ENCODE measurements at regions not wholly inside any gene's neighbourhood (a gene's known extent, or its start where the extent isn't known, plus 50 kb on each side); places are given as distances from the start of the nearest gene placed in this dataset.

DNA sequence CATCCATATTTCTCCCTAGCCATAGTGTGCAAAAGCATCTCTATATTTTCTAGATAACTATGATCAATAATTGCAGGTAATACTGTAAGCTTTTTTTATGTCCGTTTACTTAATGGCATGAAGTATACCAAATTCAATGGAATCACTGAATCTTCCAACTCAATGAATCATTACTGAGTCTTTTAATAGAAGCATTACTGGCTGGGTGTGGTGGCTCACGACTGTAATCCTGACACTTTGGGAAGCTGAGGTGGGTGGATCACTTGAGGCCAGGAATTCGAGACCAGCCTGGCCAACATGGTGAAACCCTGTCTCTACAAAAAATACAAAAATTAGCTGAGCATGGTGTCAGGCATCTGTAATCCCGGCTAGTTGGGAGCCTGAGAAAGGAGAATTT is 372.5 kb downstream of the BMPER start:
- no peaks in the 10 kb centered on the region for H3K27me3 ChIP-seq
- H3K9me3 ChIP-seq = peaks cover 0 to under 1% (median 0%) of the 10 kb centered on the region in 4 donors
- H3K36me3 ChIP-seq = no peaks in the 10 kb centered on the region
- DNase-seq = no peak
- intact Hi-C loops (cut with DNase I) = no loop called here
- no peak for TF ChIP-seq POLR2A (IDR thresholded peaks at IDR 0.05)
- TF ChIP-seq POLR2AphosphoS5 (IDR thresholded peaks at IDR 0.05) = no peak
- no peak for TF ChIP-seq CTCF (IDR thresholded peaks at IDR 0.05)
- no peak for TF ChIP-seq EP300 (IDR thresholded peaks at IDR 0.05)
- H3K4me3 ChIP-seq = no peak overlapping the region
- 70 to 87% methylated on average over 4 of the region's 4 CpGs for WGBS, 2 donors
- no peak overlapping the region for H3K27ac ChIP-seq
- no peaks in the 10 kb centered on the region for H3K4me1 ChIP-seq

DNA sequence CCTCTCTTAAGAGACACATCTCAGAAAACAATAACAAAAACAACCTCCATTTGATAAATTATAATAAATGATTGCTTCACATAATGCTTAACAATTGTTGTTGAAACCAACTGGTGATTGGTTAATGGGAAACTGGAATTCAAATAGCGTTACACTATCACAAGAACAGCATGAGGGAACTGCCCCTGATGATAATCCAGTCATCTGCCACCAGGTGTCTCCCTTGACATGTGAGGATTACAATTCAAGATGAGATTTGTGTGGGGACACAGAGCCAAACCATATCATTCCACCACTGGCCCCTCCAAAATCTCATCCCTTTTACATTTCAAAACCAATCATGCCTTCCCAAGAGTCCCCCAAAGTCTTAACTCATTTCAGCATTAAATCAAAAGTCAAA is 375.9 kb downstream of the BMPER start:
- intact Hi-C loops (cut with DNase I) = no loop called here

GRCh38 chr7:34282271-34282670 is 375.7 kb upstream of the NPSR1 start:
- intact Hi-C loops (cut with DNase I) = no loop called here
- Histone ChIP-seq H3K36me3 (no peaks in the 10 kb centered on the region), H3K9me3 (peaks cover 0 to 3% (median 0%) of the 10 kb centered on the region in 4 donors), H3K27ac (no peak overlapping the region), H3K4me1 (no peaks in the 10 kb centered on the region), H3K4me3 (no peak overlapping the region), H3K27me3 (no peaks in the 10 kb centered on the region)
- DNase-seq = no peak
- no peak for TF ChIP-seq CTCF (IDR thresholded peaks at IDR 0.05)
- WGBS, 2 donors = 18 to 50% methylated on average over 1 of the region's 1 CpG

More for the DNA sequence above, 375.9 kb downstream of the BMPER start:
- H3K9me3 ChIP-seq = peaks cover 0 to 3% (median 0%) of the 10 kb centered on the region in 4 donors
- TF ChIP-seq CTCF (IDR thresholded peaks at IDR 0.05) (no peak), EP300 (IDR thresholded peaks at IDR 0.05) (no peak), POLR2A (IDR thresholded peaks at IDR 0.05) (no peak), POLR2AphosphoS5 (IDR thresholded peaks at IDR 0.05) (no peak)
- 62 to 95% methylated on average over 1 of the region's 1 CpG for WGBS, 2 donors
- no peaks in the 10 kb centered on the region for H3K4me1 ChIP-seq
- H3K27ac ChIP-seq = no peak overlapping the region
- H3K27me3 ChIP-seq = no peaks in the 10 kb centered on the region
- no peak for DNase-seq
- H3K36me3 ChIP-seq = no peaks in the 10 kb centered on the region
- no peak overlapping the region for H3K4me3 ChIP-seq

DNA sequence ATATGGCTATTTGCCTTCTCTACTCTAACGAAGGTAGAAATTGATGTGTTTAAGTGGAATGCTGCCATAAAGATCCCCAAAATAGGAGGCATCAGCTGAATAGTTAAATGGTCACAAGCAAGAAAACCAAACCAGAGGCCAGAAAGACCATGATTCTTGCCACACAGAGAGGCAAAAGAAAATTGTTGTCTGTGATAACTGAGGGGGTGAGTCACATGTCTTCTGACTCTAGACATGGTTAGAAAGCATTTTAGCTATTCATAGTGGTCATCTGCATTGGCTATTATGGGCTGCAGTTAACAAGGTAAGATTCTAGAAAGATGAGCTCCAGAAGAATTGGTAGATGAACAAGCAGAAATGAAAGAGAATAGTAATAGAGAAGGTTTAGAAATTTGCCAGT is 361.4 kb upstream of the NPSR1 start:
- TF ChIP-seq POLR2A (IDR thresholded peaks at IDR 0.05) (no peak), CTCF (IDR thresholded peaks at IDR 0.05) (no peak), EP300 (IDR thresholded peaks at IDR 0.05) (no peak), POLR2AphosphoS5 (IDR thresholded peaks at IDR 0.05) (no peak)
- no peak for DNase-seq
- 76 to 82% methylated on average over 1 of the region's 1 CpG for WGBS, 2 donors
- no peak overlapping the region for H3K4me3 ChIP-seq
- H3K27ac ChIP-seq = no peak overlapping the region
- no peaks in the 10 kb centered on the region for H3K27me3 ChIP-seq
- no peaks in the 10 kb centered on the region for H3K4me1 ChIP-seq
- no peaks in the 10 kb centered on the region for H3K9me3 ChIP-seq
- intact Hi-C loops (cut with DNase I) = no loop called here
- H3K36me3 ChIP-seq = no peaks in the 10 kb centered on the region

- TF ChIP-seq POLR2A (IDR thresholded peaks at IDR 0.05) (no peak), CTCF (IDR thresholded peaks at IDR 0.05) (no peak), EP300 (IDR thresholded peaks at IDR 0.05) (no peak), POLR2AphosphoS5 (IDR thresholded peaks at IDR 0.05) (no peak)
- H3K36me3 ChIP-seq = no peaks in the 10 kb centered on the region
- no peak for DNase-seq
- H3K27me3 ChIP-seq = no peaks in the 10 kb centered on the region
- no peaks in the 10 kb centered on the region for H3K4me1 ChIP-seq
- WGBS, 2 donors = 67 to 68% methylated on average over 4 of the region's 4 CpGs
- H3K4me3 ChIP-seq = no peak overlapping the region
- H3K27ac ChIP-seq = no peak overlapping the region
- intact Hi-C loops (cut with DNase I) = no loop called here
- no peaks in the 10 kb centered on the region for H3K9me3 ChIP-seq
Observed at GRCh38 chr7:34298492-34299013, 359.5 kb upstream of the NPSR1 start.
